ENCODE measurements at regions not wholly inside any gene's neighbourhood (a gene's known extent, or its start where the extent isn't known, plus 50 kb on each side); places are given as distances from the start of the nearest gene placed in this dataset.

GRCh38 chr9:118028225-118028624, 324.0 kb downstream of the TLR4 start:
- no peak for DNase-seq (ENCODE audit: low read depth in 2 of 2, low spot score in 1 of 2)

GRCh38 chr9:118029425-118029824, 325.2 kb downstream of the TLR4 start:
- no peak for DNase-seq (ENCODE audit: low read depth in 2 of 2, low spot score in 1 of 2)

GRCh38 chr9:118034701-118035100, 330.5 kb downstream of the TLR4 start:
- no peak for DNase-seq (ENCODE audit: low read depth in 2 of 2, low spot score in 1 of 2)

- DNase-seq (ENCODE audit: low read depth in 2 of 2, low spot score in 1 of 2): no peak
These were observed 334.5 kb downstream of the TLR4 start for GRCh38 chr9:118038713-118039112.

GRCh38 chr9:118058227-118058626, 354.0 kb downstream of the TLR4 start:
- no peak for DNase-seq (ENCODE audit: low read depth in 2 of 2, low spot score in 1 of 2)

- no peak for DNase-seq (ENCODE audit: low read depth in 2 of 2, low spot score in 1 of 2)
These were observed 355.5 kb downstream of the TLR4 start for GRCh38 chr9:118059484-118060278.

GRCh38 chr9:118083161-118083560, 379.0 kb downstream of the TLR4 start:
- DNase-seq (ENCODE audit: low read depth in 2 of 2, low spot score in 1 of 2): no peak

- DNase-seq (ENCODE audit: low read depth in 2 of 2, low spot score in 1 of 2): no peak
These were observed 383.9 kb downstream of the TLR4 start for GRCh38 chr9:118088090-118088489.

- DNase-seq (ENCODE audit: low read depth in 2 of 2, low spot score in 1 of 2): no peak
These were observed 387.0 kb downstream of the TLR4 start for GRCh38 chr9:118091226-118091625.

- no peak for DNase-seq (ENCODE audit: low read depth in 2 of 2, low spot score in 1 of 2)
These were observed 387.7 kb downstream of the TLR4 start for GRCh38 chr9:118091711-118092500.

GRCh38 chr9:118094387-118094786, 390.2 kb downstream of the TLR4 start:
- DNase-seq (ENCODE audit: low read depth in 2 of 2, low spot score in 1 of 2): no peak

- DNase-seq (ENCODE audit: low read depth in 2 of 2, low spot score in 1 of 2): no peak
These were observed 396.6 kb downstream of the TLR4 start for GRCh38 chr9:118100529-118101419.

GRCh38 chr9:118104363-118104762, 400.2 kb downstream of the TLR4 start:
- DNase-seq (ENCODE audit: low read depth in 2 of 2, low spot score in 1 of 2): no peak

GRCh38 chr9:118108971-118109370, 404.8 kb downstream of the TLR4 start:
- DNase-seq (ENCODE audit: low read depth in 2 of 2, low spot score in 1 of 2): no peak

- no peak for DNase-seq (ENCODE audit: low read depth in 2 of 2, low spot score in 1 of 2)
These were observed 405.3 kb downstream of the TLR4 start for GRCh38 chr9:118109542-118109941.

- DNase-seq (ENCODE audit: low read depth in 2 of 2, low spot score in 1 of 2): no peak
These were observed 417.2 kb downstream of the TLR4 start for GRCh38 chr9:118121361-118121760.

GRCh38 chr9:118128313-118128712, 424.1 kb downstream of the TLR4 start:
- no peak for DNase-seq (ENCODE audit: low read depth in 2 of 2, low spot score in 1 of 2)

- DNase-seq (ENCODE audit: low read depth in 2 of 2, low spot score in 1 of 2): no peak
These were observed 425.3 kb downstream of the TLR4 start for GRCh38 chr9:118129541-118129940.

- DNase-seq (ENCODE audit: low read depth in 2 of 2, low spot score in 1 of 2): no peak
These were observed 444.8 kb downstream of the TLR4 start for GRCh38 chr9:118148990-118149389.

GRCh38 chr9:118156846-118157245, 452.6 kb downstream of the TLR4 start:
- no peak for DNase-seq (ENCODE audit: low read depth in 2 of 2, low spot score in 1 of 2)

GRCh38 chr9:118162716-118163115, 458.5 kb downstream of the TLR4 start:
- no peak for DNase-seq (ENCODE audit: low read depth in 2 of 2, low spot score in 1 of 2)
